T-cell (primary cell): ENCODE measurements at regions not wholly inside any gene's neighbourhood (a gene's known extent, or its start where the extent isn't known, plus 50 kb on each side); places are given as distances from the start of the nearest gene placed in this dataset.

Source experiments
- ATAC-seq, 4 experiments: fragments of 200-7000 bp in 3 of 4; fragments of 150-1000 bp in 1 of 4; cut with Tn5 transposase; replicated peaks in 1 of 4; 1 replicate in 3 of 4; 2 replicates in 1 of 4; pipeline ENCODE4 v1.10.0; 2021; ENCODE audit warnings: moderate library complexity in 3 of 4, mild to moderate bottlenecking in 2 of 4, moderate number of reproducible peaks in 1 of 4
- CTCF ChIA-PET, 2 donors: fragments of 300-600 bp; sonication (Branson Sonifier 250); formaldehyde crosslinking; loops; one replicate each; lab custom pipeline; 2022; ENCODE audit warnings: antibody characterized with exemption in 2 of 2; lab: Charles Lee
- POLR2A ChIA-PET, 2 donors: fragments of 300-600 bp; sonication (Branson Sonifier 250); formaldehyde crosslinking; loops; one replicate each; lab custom pipeline; 2022; ENCODE audit warnings: antibody characterized with exemption in 2 of 2; lab: Charles Lee
- DNase-seq, 35 experiments: peaks; one replicate each; pipeline versions ENCODE4 v3.0.0 to v3.0.0-alpha.2; 2013 to 2023
- H3K27ac ChIP-seq: one replicate; pipeline ENCODE4 v1.5.1; 2013; ENCODE audit warnings: low read length
- H3K27me3 ChIP-seq, 2 experiments: replicated peaks in 1 of 2; 1 replicate in 1 of 2; 2 replicates in 1 of 2; pipeline versions ENCODE4 v1.6.1 to v1.7.0; 2013; ENCODE audit warnings: low read length in 1 of 2, mixed read lengths in 1 of 2; ENCODE audit not compliant: control insufficient read depth in 2 of 2, insufficient read depth in 2 of 2; ENCODE audit errors: extremely low read depth in 1 of 2
- H3K36me3 ChIP-seq, 2 donors: 1 replicate in 1 of 2; 2 replicates in 1 of 2; pipeline versions ENCODE4 v1.6.1 to v1.7.0; 2013; ENCODE audit warnings: low read length in 1 of 2; ENCODE audit not compliant: control insufficient read depth in 2 of 2, insufficient read depth in 1 of 2; ENCODE audit errors: extremely low read depth in 1 of 2
- H3K4me1 ChIP-seq, 2 experiments: 1 replicate in 1 of 2; 2 replicates in 1 of 2; pipeline versions ENCODE4 v1.6.1 to v1.7.0; 2013; ENCODE audit warnings: low read length in 2 of 2, mixed read lengths in 1 of 2; ENCODE audit not compliant: insufficient read depth in 2 of 2, control insufficient read depth in 1 of 2; ENCODE audit errors: extremely low read depth in 1 of 2
- H3K4me3 ChIP-seq, 2 donors: 1 replicate in 1 of 2; 2 replicates in 1 of 2; pipeline versions ENCODE4 v1.5.1 to v1.7.0; 2013; ENCODE audit warnings: mild to moderate bottlenecking in 2 of 2, low read length in 1 of 2, moderate library complexity in 1 of 2; ENCODE audit not compliant: control insufficient read depth in 1 of 2; ENCODE audit errors: extremely low read depth in 1 of 2
- H3K9me3 ChIP-seq: 2 replicates; pipeline ENCODE4 v1.7.0; 2013
- H3K27ac Mint-ChIP-seq, 2 donors: one replicate each; pipeline ENCODE4 v1.8.0; 2020 to 2021; ENCODE audit warnings: mild to moderate bottlenecking in 2 of 2, mixed read lengths in 2 of 2
- H3K27me3 Mint-ChIP-seq, 2 donors: one replicate each; pipeline ENCODE4 v1.8.0; 2021 to 2022; ENCODE audit warnings: mixed read lengths in 2 of 2
- H3K36me3 Mint-ChIP-seq: one replicate; pipeline ENCODE4 v1.8.0; 2021; ENCODE audit warnings: mixed read lengths
- H3K4me1 Mint-ChIP-seq, 3 donors: one replicate each; pipeline ENCODE4 v1.8.0; 2020 to 2022; ENCODE audit warnings: mixed read lengths in 3 of 3, mild to moderate bottlenecking in 1 of 3
- H3K4me3 Mint-ChIP-seq, 3 donors: one replicate each; pipeline ENCODE4 v1.8.0; 2020 to 2022; ENCODE audit warnings: mild to moderate bottlenecking in 3 of 3, mixed read lengths in 3 of 3, moderate library complexity in 3 of 3
- H3K9me3 Mint-ChIP-seq, 3 donors: one replicate each; pipeline ENCODE4 v1.8.0; 2020 to 2022; ENCODE audit warnings: mixed read lengths in 3 of 3
- WGBS: methylation state at CpG from one replicate; pipeline ENCODE4 v1.1.5; 2013; ENCODE audit warnings: missing lambda C conversion rate; ENCODE audit not compliant: insufficient coverage; 5-methylcytosine and 5-hydroxymethylcytosine counted together

DNA sequence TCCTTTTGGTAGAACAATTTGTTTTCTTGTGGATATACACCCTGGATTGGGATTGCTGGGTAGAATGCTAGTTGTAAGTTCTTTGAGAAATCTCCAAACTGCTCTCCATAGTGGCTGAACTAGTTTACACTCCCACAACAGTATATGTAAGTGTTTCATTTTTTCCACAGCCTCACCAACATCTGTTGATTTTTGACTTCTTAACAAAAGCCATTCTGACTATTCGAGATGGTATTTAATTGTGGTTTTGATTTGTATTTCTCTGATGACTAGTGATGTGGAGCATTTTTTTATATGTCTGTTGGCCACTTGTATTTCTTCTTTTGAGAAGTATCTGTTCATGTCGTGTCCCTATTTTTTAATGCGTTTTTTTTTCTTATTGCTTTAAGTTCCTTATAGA lies 444.1 kb downstream of the CBLN4 start:
- no peak for DNase-seq
- WGBS, result no CpG with 5 or more reads among the region's 3 CpGs
- POLR2A ChIA-PET, result no interaction called here
- Mint-ChIP-seq H3K9me3 (peaks cover 6 to 14% (median 10%) of the 10 kb centered on the region in 3 donors), H3K27ac (no peak overlapping the region), H3K4me3 (no peak overlapping the region), H3K27me3 (peaks cover 0 to 2% of the 10 kb centered on the region in 2 donors), H3K36me3 (no peaks in the 10 kb centered on the region), H3K4me1 (no peaks in the 10 kb centered on the region)
- no peak for ATAC-seq
- H3K4me3 ChIP-seq, result no peak overlapping the region
- no peak overlapping the region for H3K27ac ChIP-seq
- CTCF ChIA-PET, result no interaction called here
- no peaks in the 10 kb centered on the region for H3K36me3 ChIP-seq
- no peaks in the 10 kb centered on the region for H3K4me1 ChIP-seq
- H3K27me3 ChIP-seq, result no peaks in the 10 kb centered on the region
- no peaks in the 10 kb centered on the region for H3K9me3 ChIP-seq

DNA sequence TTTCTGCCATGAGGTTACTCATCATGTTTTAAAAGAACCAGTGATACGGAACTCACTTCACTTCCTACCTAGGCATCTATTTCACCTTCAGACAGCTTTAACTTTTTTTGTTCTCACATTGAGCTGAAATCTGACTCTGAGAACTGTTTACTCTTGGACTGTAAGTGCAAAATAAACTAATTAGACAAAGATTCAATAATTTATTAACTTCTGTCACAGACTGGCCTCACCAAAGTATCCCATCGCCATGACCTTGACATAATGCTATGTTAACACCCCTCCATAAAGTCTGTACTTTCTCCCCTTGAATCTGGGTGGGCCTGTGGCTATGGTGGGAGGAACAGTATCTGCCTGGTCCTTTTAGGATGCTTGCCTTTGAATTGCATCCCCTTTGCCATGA lies 448.1 kb downstream of the CBLN4 start:
- Histone ChIP-seq H3K4me1 (no peaks in the 10 kb centered on the region), H3K27me3 (no peaks in the 10 kb centered on the region), H3K27ac (no peak overlapping the region), H3K9me3 (no peaks in the 10 kb centered on the region), H3K4me3 (no peak overlapping the region), H3K36me3 (no peaks in the 10 kb centered on the region)
- no peaks in the 10 kb centered on the region for H3K4me1 Mint-ChIP-seq
- no peak for ATAC-seq
- H3K27ac Mint-ChIP-seq, result no peak overlapping the region
- ChIA-PET POLR2A (no interaction called here), CTCF (no interaction called here)
- H3K27me3 Mint-ChIP-seq, result no peaks in the 10 kb centered on the region
- peaks cover 0 to 12% (median 5%) of the 10 kb centered on the region in 3 donors for H3K9me3 Mint-ChIP-seq
- no CpG with 5 or more reads among the region's 2 CpGs for WGBS
- H3K36me3 Mint-ChIP-seq, result no peaks in the 10 kb centered on the region
- H3K4me3 Mint-ChIP-seq, result no peak overlapping the region
- DNase-seq, result no peak

DNA sequence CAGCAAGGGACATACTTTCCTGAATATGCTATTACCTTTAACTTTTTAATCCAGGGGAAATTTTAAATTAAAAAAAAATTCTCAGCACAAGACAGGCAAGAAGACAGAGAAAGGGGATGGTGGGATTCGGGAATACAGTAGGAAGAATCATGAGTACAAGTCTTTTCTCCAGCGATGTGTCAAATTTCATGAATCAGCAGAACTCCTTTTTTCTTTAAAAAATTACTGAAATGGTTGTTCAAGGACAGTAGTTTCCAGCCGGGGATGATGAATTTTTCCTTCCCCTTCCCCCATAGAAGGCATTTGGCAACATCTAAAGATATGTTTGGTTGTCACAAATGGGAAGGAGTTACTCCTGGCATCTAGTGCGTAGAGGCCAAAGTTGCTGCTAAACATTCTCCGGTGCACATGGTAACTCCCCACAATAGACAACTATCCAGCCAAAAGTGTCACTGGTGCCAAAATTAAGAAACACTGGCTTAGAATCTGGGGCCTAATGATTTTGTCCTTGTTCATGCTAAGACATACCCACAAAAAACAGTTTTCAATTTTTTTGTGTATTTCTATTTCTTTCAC lies 450.2 kb downstream of the CBLN4 start:
- Mint-ChIP-seq H3K9me3 (peaks cover 0 to 12% (median 5%) of the 10 kb centered on the region in 3 donors), H3K27ac (no peak overlapping the region), H3K36me3 (no peaks in the 10 kb centered on the region), H3K4me3 (no peak overlapping the region), H3K27me3 (no peaks in the 10 kb centered on the region), H3K4me1 (no peaks in the 10 kb centered on the region)
- no peaks in the 10 kb centered on the region for H3K9me3 ChIP-seq
- H3K4me3 ChIP-seq, result no peak overlapping the region
- 100% methylated on average over 1 of the region's 5 CpGs for WGBS
- H3K36me3 ChIP-seq, result no peaks in the 10 kb centered on the region
- H3K27ac ChIP-seq, result no peak overlapping the region
- DNase-seq (no peak), ATAC-seq (no peak)
- CTCF ChIA-PET, result no interaction called here
- H3K4me1 ChIP-seq, result no peaks in the 10 kb centered on the region
- no peaks in the 10 kb centered on the region for H3K27me3 ChIP-seq
- POLR2A ChIA-PET, result no interaction called here

DNA sequence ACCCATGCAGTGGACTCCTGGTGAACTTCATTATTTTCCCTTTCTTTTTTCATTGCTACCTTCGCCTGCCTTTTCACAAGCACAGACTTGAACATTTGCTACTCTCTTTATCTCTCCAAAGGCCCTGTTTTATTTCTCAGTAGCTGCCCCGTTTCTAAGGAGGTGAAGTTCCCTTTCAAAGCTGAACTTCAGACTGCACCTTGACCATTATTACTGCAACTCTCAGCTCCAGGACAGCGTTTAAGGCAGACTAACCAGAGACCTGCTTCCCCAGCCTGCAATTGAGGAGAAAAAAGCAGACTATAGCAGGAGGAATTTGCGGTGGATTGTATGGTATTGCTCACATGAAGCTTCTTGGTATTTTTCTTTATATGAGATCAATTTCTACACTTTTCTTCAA lies 460.7 kb downstream of the CBLN4 start:
- Histone ChIP-seq H3K27me3 (no peaks in the 10 kb centered on the region), H3K27ac (no peak overlapping the region), H3K9me3 (no peaks in the 10 kb centered on the region), H3K36me3 (no peaks in the 10 kb centered on the region), H3K4me3 (no peak overlapping the region), H3K4me1 (no peaks in the 10 kb centered on the region)
- ChIA-PET CTCF (no interaction called here), POLR2A (no interaction called here)
- WGBS, result 38% methylated on average over 2 of the region's 4 CpGs
- Mint-ChIP-seq H3K36me3 (no peaks in the 10 kb centered on the region), H3K9me3 (peaks cover 3 to 12% (median 4%) of the 10 kb centered on the region in 3 donors), H3K4me1 (no peaks in the 10 kb centered on the region), H3K4me3 (no peak overlapping the region), H3K27ac (no peak overlapping the region), H3K27me3 (no peaks in the 10 kb centered on the region)
- no peak for ATAC-seq
- no peak for DNase-seq

DNA sequence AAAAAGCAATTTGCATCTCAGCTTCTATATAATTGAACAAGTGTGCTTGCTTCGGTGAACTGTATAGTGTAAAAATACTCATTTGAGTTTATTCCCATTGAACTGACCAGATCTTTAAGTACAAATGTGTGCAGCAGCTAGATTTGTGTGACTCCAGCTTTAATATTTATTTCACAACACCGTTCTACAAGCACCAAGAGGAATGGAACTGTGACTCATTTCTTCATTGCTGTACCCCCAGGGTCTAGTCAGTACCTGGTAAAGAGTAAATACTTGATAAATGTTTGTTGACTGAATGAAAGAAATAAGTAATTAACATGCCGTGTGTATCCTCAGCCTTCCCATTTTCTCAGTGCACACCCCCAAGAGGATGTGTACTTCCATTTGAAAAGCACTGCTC lies 464.8 kb downstream of the CBLN4 start:
- no CpG with 5 or more reads among the region's 3 CpGs for WGBS
- Mint-ChIP-seq H3K27ac (no peak overlapping the region), H3K27me3 (no peaks in the 10 kb centered on the region), H3K4me3 (no peak overlapping the region), H3K9me3 (peaks cover 4 to 12% (median 7%) of the 10 kb centered on the region in 3 donors), H3K4me1 (no peaks in the 10 kb centered on the region), H3K36me3 (no peaks in the 10 kb centered on the region)
- H3K27ac ChIP-seq, result no peak overlapping the region
- no peak for DNase-seq
- POLR2A ChIA-PET, result no interaction called here
- CTCF ChIA-PET, result no interaction called here
- no peak for ATAC-seq
- H3K36me3 ChIP-seq, result no peaks in the 10 kb centered on the region
- no peaks in the 10 kb centered on the region for H3K9me3 ChIP-seq
- no peaks in the 10 kb centered on the region for H3K27me3 ChIP-seq
- H3K4me1 ChIP-seq, result no peaks in the 10 kb centered on the region
- no peak overlapping the region for H3K4me3 ChIP-seq

DNA sequence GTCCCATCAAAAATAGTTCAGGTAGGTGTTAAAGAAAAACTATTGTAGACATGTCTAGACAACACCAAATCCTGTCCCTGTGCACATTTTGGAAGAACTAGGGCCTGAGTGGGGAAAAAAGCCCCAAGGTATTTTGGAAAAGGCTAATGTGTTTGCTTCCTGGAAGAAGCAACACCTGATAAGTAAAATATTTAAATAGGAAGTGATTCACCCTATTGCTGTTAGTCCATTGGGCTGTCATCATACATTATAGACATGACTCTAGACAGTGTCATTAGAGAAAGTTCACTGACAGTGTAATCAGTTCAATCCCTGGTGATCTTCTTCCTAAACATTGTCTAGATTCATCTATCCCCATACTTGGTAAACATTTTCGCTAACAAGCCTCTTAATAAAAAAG lies 465.3 kb downstream of the CBLN4 start:
- no peaks in the 10 kb centered on the region for H3K9me3 ChIP-seq
- no peak overlapping the region for H3K27ac ChIP-seq
- Mint-ChIP-seq H3K4me1 (no peaks in the 10 kb centered on the region), H3K4me3 (no peak overlapping the region), H3K27me3 (no peaks in the 10 kb centered on the region), H3K27ac (no peak overlapping the region), H3K36me3 (no peaks in the 10 kb centered on the region), H3K9me3 (peaks cover 4 to 11% (median 4%) of the 10 kb centered on the region in 3 donors)
- ATAC-seq (no peak), DNase-seq (no peak)
- H3K27me3 ChIP-seq, result no peaks in the 10 kb centered on the region
- POLR2A ChIA-PET, result no interaction called here
- H3K36me3 ChIP-seq, result no peaks in the 10 kb centered on the region
- CTCF ChIA-PET, result no interaction called here
- H3K4me3 ChIP-seq, result no peak overlapping the region
- WGBS, result no CpG with 5 or more reads among the region's 1 CpG
- no peaks in the 10 kb centered on the region for H3K4me1 ChIP-seq
